ENCODE measurements at regions not wholly inside any gene's neighbourhood (a gene's known extent, or its start where the extent isn't known, plus 50 kb on each side); places are given as distances from the start of the nearest gene placed in this dataset.

GRCh38 chr7:37796138-37796775, 52.1 kb upstream of the NME8 start:
- FAIRE-seq = peak; percentile 79
- no peak for DNase-seq (ENCODE audit: low spot score)

All from urothelium cell line (cell line).